CD4-positive, alpha-beta T cell treated with Interleukin-10 for 1 hour (primary cell): ENCODE measurements at regions not wholly inside any gene's neighbourhood (a gene's known extent, or its start where the extent isn't known, plus 50 kb on each side); places are given as distances from the start of the nearest gene placed in this dataset.

Experiments used
- DNase-seq: peaks from one replicate; pipeline ENCODE4 v3.0.0-alpha.2; 2020

DNA sequence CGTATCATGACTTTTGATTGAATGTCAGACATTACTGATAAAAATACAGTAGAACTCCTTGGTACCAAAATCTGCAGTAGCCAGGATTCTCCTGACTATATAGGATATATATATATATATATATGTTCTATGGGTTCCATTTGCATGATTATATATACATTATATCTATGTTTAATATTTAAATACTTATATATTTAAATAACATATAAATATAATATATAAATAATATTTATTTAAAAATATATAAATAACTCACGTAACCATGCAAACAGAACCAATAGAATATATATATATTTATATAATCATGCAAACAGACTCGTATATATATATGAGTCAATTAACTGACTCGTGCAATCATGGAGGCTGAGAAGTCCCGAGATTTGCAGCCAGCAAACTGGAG lies 278.8 kb upstream of the PLXNA2 start:
- no peak for DNase-seq

DNA sequence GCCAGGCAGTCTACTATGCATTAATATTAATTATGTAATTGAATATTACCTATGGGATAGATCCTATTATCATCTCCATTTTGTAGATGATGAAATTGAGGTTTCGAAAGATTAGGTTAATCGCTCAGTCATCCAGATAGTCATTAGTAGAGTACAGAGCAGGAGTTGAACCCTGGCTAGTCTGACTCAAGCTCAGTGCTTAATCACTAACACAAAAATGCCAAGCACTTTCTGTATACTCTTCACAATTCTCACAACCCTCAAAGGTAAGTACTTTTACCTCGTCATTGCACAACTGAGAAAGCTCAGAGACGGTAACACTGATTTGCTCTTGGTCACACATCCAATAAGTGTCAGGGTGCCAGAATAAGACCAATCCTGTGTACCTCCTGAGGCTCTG lies 280.2 kb upstream of the PLXNA2 start:
- no peak for DNase-seq

DNA sequence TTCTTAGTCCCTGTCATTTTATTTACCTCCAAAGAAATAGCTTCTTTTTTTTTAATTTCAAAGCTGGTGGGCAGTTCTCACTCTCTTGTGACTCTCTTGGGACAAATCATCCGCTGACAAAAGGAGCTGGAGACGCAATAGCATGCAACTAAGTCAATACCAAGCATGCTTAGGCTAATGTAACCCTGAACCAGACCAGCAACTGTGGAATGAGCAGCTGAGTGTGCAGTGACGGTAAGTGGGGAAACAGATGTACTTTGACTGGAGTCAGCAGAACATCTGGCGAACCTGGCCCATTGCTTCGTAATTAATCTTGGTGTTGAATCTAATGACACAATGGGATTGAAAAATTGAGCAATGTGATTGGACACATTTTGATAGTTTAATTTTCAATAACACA lies 280.7 kb upstream of the PLXNA2 start:
- DNase-seq, result no peak

DNA sequence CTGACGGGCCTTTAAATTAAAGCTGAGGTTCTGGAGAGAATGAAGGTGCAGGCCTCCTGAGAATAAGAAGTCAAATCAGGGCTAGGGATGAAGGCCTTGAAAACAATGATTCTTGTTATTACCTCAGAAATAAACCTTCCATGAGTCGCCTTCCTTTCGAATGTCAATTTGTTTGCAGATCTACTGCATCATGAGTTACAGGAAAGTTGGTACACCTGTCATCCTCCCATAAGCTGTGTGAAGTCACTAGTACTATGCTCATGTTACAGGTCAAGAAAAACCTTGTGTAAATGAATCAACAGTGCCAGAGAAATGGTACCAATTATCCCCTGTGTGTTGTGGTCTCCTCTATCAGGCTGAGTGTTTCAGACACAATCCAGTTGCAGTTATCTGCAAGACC lies 281.2 kb upstream of the PLXNA2 start:
- no peak for DNase-seq

DNA sequence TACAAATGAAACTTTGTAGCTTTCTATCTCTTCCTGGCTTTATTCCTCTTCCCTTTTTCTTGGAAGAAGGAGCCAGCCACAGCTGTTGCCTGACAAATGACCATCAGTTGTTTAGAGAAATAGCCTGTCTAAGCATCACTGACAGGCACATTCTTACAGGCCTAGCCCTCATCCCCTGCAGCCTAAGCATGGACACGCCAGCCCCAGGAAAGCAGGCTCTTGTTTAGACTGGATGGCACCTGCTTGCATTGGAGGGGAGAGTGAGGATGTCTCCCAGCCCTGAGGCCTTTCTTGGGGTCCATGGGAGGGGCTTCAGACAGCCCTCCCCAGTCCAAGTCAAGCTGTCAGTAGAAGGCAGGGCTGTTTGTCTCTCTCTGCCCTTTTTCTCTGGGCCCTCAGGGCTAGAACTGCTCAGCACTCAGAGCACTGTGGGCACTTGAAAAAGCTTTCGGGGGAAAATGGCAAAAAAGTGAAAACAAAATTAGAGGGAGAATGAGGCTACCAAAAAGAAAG lies 282.5 kb upstream of the PLXNA2 start:
- DNase-seq, result no peak

DNA sequence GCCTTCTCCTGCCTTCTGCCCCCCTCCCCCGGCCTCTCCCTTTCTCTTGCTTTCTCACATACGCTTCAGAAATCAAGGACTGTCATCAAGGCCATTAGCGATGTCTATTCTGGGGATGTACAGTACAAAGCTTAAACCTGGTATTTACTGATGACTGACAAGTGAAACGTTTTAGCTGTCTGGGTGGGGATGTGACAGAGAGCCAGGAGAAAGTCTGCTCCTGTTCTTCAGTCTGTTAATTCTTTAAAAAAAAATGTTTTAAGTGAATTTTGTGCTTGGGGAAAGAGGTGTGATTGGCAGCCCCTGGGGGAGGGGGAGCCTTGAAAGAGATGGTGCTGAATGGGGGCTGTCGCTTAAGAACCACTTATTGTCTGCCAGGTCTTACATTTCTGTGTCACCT lies 283.0 kb upstream of the PLXNA2 start:
- no peak for DNase-seq

DNA sequence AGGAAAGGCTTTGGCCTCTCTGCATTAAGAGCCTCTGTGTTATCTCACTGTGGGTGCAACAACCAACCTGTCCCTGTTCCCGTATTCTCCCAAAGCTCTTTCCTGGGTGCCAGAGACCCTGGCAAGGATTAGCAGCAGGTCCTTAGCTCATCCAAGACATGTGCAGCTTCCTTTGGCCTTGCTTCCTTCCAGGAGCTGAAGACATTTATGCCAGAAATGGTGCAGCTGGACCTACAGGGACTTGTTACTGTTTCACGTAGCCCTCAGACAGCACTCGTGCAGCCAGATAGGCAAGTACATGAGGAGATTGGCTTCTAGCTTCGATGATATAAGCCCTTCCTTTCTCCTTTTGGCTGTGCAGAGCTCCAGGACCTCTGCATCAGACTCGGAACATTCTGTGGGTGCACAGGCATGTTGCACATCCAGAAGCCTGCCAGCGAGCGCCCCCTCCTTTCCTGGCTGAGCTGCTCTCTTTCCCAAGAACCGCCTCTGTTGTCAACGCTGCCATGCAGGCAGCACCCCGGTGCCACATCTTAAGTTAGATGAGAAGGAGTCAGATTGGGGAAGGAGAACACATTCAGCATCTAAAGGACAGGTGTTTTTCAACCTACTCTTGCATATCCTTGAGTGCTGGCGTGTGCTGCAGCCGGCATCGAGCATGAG lies 284.5 kb upstream of the PLXNA2 start:
- no peak for DNase-seq

DNA sequence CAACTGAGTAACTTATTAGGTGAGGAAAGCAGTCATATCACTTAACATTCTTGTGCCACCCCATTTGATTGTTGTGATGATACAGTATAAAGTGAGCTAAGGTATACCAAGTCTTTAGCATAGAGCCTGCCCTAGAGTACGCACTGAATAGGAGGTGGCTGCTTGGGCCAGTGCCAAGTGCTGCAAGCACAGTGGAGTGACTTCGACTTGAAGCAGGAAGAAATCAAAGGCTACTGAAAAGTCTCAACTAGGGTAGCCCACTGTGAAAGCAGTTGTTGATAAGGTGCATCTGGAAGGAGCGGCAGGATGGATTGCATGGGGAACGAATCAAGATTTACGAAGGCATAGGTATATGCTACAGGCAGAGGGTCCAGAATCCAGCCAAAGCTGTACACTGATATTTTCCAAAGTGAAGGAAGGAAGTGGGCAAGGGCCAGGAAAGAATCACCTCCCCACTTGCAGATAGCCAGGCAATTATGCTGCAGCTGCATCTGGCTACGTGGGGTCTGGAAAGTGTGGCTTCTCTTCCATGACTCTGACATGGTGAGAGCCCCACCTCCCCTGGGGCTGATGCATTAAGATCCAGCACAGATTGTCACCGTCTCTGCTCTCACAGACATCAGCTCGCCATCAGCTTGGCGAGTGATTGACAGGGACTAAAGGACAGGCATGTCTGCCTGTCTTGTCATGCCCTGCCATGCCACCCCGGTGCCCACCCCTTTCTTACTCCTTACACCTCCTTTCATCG lies 287.0 kb upstream of the PLXNA2 start:
- DNase-seq, result no peak

DNA sequence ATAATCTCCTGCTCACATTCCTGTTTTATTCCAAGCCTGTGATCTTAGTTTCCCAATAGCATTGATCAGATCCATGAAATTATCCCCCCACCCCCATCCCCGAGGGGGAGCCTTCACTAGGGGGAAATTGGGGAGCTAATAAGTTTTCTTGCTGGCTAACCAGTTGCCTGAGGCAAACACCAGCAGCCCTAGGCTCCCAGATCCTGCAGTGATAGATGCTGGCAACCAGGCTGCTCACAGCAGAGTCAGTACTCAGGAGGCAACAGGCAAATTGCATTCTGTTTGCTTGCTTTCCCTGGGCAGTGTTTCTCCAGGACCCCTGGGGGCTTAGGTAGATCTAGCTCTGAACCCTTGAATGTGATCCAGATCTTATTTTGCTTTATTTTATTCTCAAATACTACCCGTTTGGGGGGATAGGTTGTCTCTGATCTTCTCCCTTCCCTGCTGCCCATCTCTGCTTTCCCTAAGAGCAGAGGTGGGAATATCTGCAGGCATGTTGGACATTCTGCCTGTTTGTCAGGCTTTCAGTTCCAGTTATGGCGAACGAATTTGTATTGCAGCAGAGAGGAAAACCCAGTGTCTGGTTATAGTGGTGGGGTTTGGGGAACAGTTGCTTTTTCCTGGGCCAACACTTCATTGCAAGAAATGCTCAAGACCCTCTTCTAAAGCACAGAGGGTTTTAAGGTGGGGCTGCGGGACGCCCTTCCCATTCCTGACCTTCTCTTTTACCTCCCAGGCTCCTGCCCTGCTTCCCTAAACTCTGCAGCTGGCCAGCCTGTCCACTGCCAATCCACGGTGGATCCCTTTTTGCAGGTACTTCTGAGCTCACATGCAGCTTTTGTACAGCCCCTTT lies 289.8 kb upstream of the PLXNA2 start:
- DNase-seq, result no peak

DNA sequence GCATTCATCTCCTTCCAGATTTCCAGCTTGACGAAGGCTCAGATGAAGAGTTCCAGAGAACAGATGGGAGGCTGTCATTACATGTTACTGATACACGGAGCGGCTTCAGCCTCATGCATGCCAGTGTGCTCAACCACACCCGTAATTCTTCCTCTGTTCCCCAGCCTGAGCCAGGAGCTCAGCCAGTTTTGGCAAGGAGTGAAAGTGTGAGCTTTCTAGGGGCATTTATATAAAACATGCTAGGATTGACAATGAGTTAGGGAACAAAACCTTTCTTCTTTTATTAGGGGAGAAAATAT lies 290.4 kb upstream of the PLXNA2 start:
- DNase-seq, result no peak

DNA sequence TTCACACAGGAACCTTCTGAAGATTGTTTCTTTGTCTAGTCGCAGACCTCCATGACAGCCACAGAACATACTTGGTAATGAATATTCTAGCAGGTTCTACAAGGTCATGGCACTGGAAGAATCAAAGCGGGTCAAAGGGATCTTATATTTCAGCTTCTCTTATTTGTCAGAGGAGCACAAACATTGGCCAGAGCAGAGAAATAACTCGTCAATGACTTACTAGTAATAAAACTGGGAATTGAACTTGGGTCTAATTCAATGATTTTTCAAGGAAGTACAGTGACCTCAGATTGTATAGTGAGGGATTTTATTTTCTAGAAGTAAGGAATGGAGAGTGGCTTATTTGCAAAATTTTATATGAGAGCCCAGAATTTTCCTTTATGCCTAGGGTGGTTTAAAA lies 290.8 kb upstream of the PLXNA2 start:
- no peak for DNase-seq

DNA sequence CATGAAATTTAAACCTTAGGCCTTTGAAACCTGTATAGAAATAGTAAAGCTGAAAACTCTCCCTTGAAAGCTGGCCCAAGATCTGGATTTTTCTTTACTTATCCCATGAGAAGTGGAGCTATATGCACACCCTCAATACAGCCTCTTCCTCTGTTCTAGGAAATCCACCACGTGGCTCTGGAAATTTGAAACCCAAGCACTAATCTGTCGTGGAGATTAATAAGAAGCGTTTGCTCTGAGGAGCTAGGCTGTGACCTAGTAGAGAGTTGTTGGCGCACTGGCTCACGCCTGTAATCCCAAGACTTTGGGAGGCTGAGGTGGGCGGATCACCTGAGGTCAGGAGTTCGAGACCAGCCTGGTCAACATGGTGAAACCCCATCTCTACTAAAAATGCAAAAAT lies 291.3 kb upstream of the PLXNA2 start:
- DNase-seq, result no peak

DNA sequence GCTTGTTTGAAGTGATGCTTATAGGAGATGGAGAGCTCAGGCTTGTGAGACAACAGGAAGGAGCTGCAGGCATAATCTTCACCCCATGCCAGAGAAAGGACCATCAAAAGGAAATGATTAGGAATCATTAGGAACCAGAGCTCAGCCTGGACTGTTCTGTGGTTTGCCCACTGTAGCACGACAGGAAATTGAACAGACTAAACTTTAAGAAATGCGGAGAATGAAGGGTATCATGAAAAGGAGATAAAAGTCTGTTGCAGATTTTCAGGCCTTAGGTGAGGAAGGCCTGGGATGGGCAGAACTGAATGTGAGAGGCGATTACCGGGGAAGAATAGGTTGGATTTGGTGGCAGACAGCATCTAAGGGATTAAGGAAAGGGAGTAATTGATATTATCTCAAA lies 292.0 kb upstream of the PLXNA2 start:
- DNase-seq, result no peak

DNA sequence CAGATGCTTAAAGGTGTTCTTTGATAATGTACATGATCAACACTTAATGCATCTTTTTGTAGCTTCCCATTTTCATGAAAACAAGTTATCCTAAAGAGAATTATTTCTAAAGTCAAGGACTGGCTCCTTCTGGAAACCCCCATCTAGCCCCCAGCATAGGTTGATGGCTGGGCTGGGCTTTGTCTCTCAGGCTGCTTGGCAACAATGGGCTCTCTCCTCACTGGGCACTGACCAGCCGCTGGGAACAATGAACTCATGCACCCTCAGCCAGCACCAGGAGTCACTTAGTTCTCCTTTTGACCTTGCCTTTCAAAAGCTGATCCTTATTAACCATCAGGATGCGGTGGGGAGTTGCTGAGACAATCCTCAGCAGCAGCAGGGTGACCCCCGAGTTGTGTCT lies 293.0 kb upstream of the PLXNA2 start:
- DNase-seq, result no peak

DNA sequence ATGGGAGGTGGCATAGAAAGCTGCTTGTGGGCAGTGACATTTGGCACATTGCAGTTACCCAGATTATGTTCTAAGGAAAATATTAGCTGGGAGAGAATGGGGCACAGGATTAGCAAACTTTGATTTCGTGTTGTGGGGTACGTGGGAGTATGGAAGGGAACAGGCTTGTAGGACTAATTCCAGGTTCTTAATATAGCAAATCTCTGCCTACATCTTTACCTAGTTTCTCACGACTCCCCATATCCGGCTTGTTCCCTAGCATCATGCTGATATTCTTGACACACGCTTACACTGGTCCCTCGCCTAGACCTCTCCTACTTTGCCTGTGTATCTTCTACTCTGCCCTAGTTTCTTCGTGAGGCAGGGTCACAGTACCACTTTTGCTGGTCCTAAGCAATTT lies 293.9 kb upstream of the PLXNA2 start:
- no peak for DNase-seq

DNA sequence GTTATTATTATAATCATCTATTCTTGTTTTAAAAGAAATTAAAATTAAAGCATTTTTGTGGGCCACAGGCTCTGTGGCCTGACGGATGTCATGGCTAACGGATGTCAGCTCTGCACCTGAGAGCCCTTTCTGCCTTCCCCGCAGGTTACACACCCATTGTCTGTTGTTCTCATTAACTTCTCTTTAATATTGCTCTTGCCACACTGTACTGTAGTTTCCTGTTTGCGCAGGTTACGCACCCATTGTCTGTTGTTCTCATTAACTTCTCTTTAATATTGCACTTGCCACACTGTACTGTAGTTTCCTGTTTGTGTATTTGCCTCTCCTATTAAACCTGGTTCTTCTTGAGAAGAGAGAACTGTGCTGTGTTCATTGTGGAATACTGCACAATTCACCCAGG lies 294.4 kb upstream of the PLXNA2 start:
- no peak for DNase-seq

DNA sequence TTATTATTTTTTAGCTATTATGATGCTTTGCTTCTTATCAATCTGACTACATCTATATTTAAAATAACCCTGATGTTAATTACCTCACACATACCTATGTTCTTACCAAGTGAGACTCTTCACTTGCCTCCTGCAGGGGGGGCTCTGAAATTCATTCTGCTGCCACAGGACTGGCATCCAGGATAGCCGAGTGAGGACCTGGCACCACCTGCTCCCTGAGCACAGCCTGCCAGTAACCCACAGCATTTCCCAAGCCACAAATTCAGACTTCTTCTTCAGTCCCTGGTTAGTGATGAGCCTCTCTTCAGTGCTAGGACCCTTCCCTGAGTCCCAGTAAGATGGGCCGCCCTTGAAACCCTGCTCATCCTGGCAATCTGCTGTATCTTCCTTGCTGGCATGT lies 296.5 kb upstream of the PLXNA2 start:
- DNase-seq, result no peak

DNA sequence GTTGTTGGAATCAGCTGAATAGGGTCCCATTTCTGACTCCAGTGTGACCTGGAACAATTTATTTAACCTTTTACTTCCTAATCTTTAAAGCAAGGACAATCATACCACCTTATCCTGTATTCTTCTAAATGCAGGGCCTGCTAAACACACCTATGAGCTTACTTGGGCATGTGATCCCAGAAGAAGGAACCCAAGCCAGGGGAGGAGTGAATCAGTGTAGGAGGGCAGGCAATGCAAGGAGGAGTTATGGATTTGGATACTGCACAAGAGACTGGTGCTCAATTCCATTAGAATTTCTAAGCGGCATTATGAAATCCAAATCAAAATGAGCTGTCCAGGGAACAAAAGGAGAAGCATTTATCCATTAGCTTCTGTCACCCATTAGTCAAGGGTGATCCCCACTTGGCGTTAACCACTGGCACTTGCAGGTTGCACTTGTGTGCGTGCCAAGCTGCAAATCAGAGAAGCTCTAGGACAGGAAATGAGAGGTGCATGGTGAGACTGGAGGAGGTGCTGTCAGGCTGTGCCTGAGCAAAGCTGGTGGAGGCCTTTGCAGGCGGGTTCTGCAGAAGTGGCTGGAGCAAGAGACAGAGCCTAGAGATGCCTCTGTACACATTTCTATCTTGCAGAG lies 297.2 kb upstream of the PLXNA2 start:
- DNase-seq, result peak; percentile 2

DNA sequence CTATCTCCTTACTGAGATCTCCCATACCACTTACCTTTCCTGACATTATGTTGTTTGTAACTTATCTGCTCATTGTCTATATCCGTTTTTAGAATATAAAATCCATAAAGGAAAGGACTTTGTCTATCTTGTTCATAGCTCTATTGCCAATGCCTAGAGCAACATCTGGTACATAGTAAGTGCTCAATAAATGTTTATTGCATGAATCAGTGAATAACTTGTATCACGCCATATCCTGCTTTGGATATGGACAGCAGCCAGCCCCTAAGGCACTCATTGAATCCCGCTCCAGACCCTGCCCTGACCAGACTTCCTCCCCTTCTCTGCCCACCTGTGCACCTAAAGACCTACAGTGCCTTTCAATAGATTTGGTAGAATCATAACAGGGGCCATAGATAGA lies 298.1 kb upstream of the PLXNA2 start:
- DNase-seq, result no peak

DNA sequence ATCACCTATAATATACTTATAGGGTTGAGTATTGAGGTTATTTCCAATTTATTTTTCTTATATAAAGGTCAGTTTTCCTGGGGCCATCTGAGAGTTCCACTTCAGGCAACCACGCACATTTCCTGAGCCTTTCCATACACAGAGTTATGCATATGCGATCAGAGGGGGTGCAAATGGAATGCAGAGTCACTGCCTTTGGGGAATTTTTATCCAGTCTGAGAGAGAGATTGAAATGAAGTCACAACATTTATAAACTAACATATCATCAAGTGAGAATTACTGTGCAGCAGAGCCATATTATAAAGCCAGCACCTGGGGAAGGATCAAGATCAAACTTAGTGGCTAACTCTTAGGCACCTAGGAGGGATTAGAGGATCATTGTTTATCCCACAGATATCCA lies 299.9 kb upstream of the PLXNA2 start:
- no peak for DNase-seq

DNA sequence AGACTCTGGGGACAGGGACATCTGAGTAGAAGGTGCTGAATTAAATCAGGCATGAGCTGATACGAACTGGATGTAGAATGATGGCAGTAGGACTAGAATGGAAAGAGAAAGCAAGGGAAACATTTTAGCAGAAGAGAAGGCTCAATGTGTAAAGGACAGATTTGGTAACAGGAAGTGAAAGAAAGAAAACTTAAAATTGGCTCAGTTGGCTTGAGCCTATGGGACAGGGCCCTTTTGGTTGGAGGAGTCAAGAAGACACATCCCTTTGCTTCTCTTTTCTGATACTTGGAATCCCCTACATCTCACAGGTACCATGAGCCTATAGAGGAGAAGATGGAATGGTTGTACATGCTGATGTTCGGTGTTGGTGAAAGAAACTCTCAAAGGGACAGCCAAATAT lies 300.6 kb upstream of the PLXNA2 start:
- no peak for DNase-seq

DNA sequence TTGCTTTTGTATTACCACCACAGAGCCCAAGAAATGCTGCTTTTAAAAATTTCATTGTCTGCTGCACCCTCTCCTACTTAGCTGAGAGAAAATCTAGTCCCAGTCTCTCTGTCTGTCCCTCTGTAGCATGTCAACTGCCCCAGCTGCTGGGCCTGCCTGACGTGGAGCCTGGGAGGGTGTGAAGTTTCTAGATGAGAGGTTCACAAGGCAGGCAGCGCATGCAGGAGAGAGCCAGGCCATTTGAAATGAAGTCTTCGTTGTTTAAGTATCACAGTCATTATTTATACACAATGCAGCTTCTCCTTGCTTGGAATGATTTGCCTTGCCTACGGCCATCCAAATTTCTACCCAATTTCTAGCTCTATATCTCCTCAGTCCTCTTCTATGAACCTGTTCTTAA lies 306.8 kb upstream of the PLXNA2 start:
- DNase-seq, result no peak

DNA sequence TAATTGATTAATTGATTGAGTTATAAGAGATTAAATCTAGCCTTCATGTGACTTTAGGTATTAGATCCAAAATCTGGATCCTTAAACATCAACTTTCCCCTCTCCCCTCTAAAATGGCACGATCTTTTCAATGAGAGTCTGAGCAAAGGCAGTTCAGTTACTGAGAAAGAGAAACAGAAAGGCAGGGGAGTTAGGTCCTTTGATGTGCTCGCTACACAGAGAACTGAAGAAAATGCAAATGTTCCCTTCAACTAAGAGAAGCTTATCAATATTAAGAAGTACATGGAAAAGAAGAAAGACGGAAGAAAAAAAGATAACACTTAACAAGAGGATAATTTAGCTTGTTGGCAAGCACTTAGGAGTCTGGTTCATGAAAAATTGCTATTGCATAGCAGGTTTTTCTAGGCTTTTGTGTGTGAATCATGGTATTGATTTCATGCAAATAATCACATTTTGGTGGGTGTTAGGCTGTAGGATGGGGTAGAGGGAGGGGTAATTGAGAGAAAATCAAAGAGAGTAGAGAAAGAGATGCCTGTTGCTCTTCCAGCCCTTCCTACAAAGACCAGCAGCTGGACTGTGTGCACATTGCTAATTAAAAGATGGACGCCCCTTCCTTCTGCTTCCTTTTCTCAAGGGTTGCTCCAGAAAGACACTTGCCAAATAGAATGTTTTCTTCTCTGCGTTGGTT lies 307.6 kb upstream of the PLXNA2 start:
- DNase-seq, result no peak
